GM04504 (cell line): ENCODE measurements at regions not wholly inside any gene's neighbourhood (a gene's known extent, or its start where the extent isn't known, plus 50 kb on each side); places are given as distances from the start of the nearest gene placed in this dataset.

Source experiments
- DNase-seq: peaks from one replicate; pipeline ENCODE4 v3.0.0-alpha.2; 2012; ENCODE audit warnings: low read depth

DNA sequence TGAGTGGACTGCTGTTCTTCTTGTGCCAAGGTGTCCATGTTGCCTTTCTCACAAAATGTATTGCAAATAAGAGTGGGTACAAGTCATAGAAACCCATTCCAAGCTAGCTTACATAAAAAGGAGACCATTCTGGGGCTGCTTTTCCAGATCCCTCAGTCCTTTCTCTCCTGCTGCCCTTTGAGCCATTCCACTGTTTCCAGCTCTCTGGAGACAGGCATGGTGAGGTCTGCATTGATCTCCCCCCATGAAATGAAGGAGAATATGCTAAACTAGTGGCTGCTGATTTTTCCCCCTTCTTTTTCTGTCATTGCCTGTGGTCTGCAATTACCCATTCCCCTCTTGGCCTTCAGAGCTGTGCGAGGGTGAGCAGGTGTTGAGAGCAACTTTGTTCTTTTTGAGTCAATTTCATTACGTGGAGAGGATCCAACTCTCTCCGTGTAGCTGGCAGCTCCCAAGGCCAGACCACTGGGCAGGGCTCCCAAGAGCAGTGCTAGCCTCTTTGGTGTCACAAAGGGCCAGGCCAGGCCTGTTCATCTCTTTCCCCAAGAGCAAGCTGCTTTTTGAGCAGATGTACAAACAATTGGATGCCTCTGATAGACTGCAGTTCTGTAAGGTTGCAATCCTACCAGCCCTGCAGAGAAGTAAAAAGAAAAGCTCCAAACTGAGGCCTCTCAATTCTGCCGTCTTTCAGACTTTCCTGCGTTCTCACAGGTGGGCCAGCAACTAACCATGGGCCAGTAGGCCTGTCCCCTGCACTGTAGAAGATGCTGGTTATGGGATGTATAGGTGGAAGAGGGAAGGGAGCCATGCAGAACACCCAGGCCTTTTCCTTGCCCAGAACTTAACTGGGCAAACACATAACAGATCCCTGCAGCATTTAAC is 96.1 kb upstream of the ARMC2 start:
- no peak for DNase-seq

GRCh38 chr6:108752733-108753590 is 95.3 kb upstream of the ARMC2 start:
- no peak for DNase-seq

DNA sequence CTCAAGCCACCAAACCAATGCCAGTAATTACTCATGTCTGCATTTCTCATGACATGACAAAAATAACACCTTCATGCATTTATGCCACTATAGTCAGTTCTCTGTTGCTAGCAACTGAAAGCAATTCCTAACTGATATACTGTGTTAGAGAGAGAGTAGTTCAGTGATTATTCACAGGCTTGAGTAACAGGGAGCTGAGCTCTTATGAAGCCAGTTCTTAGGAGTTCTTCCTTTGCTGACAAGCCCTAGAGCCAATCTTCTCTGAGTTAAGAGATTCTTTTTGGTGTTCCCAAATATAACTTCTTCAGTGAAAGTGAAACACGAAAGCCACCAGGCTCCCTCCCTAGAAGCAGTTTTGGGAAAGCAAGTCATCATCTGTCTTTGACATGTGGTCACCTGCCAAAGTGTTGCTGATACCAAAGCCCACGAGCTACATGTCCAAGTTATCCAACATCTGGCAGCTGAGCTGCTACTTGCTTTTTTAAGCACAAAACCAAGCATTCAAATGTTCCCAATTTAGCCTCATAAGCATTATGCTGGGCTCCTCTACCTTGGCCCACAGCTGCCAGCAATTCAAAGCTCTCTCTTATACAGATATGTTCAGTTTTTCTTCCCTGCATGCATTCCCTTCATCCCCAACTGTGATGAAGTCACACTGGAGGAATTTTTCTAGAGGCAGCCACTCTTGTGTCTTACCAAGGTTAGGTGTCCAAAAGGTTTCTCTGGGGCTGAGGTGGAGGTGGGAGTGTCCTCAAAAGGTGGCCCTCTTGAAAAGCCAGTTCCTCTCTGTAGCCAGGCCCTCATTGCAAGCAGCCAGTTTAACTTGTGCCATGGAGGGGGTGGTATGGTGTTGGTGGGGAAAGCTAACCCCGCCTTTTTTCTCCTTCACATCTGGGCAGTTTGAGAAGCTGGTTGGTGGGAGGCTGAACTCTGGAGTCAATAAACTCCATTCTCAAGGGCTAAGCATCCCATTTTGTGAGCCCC is 92.7 kb upstream of the ARMC2 start:
- DNase-seq: no peak

- DNase-seq: no peak
Measured at GRCh38 chr6:108757357-108757756, 90.9 kb upstream of the ARMC2 start.

- no peak for DNase-seq
Measured at GRCh38 chr6:108758884-108759283, 89.3 kb upstream of the ARMC2 start.

GRCh38 chr6:108760126-108761050 is 87.8 kb upstream of the ARMC2 start:
- no peak for DNase-seq

DNA sequence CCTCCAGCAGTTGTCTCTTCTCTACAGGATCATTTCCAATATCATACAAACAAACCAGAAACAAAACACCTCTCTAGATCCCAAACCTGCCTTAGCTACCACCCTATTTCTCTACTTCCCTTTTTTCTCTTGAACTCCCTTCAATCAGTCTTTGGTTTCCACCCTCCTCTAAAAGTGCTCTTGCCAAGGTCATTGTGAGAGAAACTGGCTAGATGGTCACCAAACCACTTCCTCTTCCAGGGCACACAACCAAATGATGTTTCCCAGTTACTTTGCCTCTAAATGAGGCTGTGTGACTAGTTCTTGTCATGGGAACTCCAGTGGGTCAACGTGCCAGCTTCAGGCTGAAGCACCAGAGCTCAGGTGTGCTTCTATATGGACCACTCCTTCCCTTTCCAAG is 85.8 kb upstream of the ARMC2 start:
- no peak for DNase-seq

DNA sequence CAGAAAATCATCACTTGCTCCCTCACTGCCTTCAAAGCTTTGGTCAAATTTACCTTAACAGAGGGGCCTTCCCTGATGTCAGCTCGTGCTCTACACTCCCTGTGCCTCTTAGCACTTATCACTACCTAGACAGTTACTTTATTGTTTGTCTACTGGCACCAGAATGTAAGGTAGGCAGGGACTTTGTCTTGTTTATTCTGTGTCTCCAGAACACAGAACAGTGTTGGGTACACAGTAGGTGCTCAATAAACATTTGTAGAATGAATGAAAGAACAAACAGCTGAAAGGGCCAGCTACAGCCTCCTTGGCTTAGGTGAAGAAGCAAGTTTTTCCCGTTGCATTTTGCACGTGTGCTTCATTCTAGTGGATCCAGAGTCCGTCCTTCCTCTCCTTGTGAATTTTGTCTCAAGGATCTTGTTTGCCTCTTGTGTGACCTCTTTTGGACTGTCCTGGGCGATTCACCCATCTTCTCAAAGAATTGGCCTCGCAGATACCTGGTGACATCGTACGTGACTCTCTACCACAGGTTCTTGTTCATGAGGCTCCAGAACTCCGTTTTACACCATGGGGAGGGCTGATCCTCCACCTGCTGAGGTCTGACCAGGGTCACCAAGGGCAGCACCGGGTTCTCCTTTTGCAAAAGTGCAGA is 84.2 kb upstream of the ARMC2 start:
- DNase-seq: no peak

DNA sequence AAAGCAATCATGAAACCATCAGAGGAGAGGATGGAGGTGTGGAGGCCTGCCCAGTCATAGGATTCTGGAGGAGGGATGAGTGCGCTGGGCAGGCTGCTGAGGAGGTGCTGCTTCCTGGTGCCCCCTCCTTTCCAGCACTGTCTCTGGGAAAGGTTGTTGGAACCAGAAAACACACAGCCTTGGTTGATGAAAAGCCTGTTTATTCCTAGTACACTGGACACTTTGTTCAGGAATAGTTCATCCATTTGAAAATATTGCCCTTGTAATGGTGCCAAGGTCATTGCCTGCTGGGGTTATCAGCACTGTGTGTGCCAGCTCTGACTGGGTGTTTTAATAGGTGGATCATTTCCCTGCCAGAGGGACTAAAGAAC is 83.7 kb upstream of the ARMC2 start:
- no peak for DNase-seq

DNA sequence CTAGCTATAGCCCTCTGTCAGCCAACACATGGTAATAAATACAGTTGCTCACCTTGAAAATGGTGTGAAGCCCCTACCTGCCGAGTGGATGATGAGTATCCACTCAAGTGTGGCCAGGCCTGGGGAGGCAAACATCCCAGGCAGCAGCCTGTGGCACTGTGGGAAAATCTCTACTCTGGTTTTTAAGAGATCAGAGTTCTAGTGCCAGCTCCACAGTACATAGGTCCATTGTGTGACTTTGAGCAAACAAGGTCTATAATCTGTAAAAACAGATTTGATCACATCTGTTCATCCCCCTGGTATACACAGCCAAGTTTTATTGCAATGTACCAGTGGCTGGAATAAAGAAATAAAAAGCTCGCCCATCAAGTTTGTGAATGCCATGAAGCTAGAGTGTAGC is 82.7 kb upstream of the ARMC2 start:
- no peak for DNase-seq

DNA sequence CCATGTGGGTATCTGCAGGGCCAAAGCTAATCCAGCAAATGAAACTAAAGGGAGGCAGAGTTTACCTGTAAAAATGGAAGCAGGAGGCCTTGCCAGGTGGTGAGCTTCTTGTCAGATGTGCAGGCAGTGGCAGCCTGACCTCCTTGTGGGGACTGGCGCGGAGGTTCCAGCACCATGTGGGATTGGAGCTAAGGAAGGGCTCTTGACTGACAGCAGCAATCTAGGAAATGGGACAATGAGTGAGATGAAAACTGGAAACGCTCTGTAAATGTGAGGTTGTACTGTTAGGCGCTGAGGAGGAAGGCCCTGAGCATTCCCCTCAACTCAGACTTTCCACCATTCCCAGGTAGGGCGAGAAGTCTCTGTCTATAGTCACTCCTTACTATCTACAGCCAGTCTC is 81.8 kb upstream of the ARMC2 start:
- DNase-seq: no peak

GRCh38 chr6:108766886-108767285 is 81.3 kb upstream of the ARMC2 start:
- no peak for DNase-seq

DNA sequence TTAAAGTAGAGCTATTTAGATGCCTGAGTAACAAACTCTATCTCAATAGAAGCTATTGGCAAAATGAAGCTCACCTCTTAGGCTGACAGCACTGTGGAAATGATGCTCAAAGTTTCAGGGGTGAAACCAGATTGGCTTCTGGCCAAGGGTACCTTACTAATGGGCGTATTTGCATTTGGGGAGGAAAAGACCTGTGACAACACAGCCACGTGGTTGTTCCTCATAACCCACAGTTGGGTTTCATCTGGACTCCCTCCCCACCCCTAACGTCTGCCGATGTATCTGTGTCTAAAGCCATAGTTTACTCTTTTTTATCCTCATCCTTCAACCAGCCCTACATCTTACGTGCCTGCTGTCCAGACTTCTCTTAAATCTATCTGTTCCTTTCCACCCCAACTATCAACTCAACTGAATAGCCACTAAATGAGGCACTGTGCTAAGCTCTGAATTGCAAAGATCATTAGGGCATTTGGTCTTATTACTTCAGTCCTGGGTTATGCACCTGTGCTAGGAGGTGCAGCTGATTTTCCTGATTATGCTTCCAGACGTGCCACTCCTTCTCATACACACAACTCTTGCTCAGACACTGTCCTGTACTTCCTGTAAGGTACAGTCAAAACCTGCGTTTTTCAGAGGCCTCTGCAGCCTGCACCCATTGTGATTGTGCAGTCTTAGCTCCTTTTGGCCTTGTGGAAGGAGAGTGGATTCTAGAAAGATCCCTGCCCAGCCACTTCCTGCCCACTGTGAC is 80.6 kb upstream of the ARMC2 start:
- no peak for DNase-seq

DNA sequence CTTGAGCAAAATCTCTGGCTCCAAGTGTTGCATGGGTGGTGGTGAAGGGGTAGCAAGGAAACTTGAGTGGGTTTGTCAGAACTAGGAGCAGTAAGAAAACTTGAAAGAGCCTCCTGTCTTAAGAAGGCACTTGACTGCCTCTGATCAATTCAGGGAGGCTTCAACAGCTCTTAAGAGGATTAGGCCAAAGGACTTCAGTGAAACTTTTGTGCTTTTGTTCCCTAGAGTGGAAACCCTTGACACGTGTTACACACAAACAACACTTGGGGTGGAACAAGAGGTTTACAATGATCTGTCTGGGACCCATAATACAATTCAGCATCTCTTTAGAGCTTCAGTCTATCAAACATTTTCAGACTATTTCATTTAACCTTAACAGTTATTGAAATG is 80.1 kb upstream of the ARMC2 start:
- no peak for DNase-seq

- no peak for DNase-seq
Measured at GRCh38 chr6:108768792-108769524, 79.3 kb upstream of the ARMC2 start.

DNA sequence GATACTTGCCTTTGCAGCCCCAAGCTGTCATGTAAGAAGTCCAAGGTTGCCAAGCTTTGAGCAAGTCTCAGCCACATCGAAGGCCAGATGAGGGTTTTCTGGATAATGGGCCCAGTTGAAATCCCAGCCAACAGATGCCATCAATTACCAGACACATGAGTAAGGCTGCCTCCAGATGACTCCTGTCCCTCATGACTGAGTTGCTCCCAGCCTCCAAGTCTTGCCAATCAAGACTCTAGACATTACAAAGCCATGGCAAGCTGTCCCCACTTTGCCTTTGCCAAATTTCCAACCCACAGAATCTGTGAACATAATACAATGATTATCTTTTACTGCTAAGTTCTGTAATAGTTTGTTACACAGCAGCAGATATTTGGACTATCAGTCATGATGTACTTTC is 76.8 kb upstream of the ARMC2 start:
- peak; percentile 62 for DNase-seq

DNA sequence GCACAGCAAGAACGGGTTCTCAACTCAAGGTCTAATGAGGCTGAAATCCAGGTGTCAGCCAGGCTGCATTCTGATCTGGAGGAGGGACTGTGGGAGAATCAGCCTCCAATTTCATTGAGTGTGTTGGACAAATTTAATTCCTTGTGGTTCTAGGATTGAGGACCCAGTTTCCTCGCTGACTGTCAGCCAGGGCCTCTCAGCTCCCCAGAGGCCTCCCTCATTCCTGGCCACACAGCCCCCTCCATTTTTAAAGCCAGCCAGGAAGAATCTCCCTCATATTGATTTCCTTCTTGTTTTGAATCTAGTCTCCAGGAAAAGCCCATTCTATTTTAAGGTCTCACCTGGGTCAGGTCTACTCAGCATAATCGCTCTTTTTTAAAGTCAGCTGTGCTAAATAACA is 73.7 kb upstream of the ARMC2 start:
- no peak for DNase-seq

- no peak for DNase-seq
Measured at GRCh38 chr6:108777536-108777935, 70.7 kb upstream of the ARMC2 start.
